ENCODE measurements at regions not wholly inside any gene's neighbourhood (a gene's known extent, or its start where the extent isn't known, plus 50 kb on each side); places are given as distances from the start of the nearest gene placed in this dataset.

- no peak for TF ChIP-seq SP1 (IDR thresholded peaks at IDR 0.05)
- TF ChIP-seq MAX (IDR thresholded peaks at IDR 0.05): no peak
- no peak for TF ChIP-seq RXRA (IDR thresholded peaks at IDR 0.05)
- no peak for TF ChIP-seq EGR1 (IDR thresholded peaks at IDR 0.05; ENCODE audit: low read depth in 2 of 2)
- TF ChIP-seq HNF4G (IDR thresholded peaks at IDR 0.05): no peak
- TF ChIP-seq, protein P1, sequence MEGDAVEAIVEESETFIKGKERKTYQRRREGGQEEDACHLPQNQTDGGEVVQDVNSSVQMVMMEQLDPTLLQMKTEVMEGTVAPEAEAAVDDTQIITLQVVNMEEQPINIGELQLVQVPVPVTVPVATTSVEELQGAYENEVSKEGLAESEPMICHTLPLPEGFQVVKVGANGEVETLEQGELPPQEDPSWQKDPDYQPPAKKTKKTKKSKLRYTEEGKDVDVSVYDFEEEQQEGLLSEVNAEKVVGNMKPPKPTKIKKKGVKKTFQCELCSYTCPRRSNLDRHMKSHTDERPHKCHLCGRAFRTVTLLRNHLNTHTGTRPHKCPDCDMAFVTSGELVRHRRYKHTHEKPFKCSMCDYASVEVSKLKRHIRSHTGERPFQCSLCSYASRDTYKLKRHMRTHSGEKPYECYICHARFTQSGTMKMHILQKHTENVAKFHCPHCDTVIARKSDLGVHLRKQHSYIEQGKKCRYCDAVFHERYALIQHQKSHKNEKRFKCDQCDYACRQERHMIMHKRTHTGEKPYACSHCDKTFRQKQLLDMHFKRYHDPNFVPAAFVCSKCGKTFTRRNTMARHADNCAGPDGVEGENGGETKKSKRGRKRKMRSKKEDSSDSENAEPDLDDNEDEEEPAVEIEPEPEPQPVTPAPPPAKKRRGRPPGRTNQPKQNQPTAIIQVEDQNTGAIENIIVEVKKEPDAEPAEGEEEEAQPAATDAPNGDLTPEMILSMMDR (IDR thresholded peaks at IDR 0.05; ENCODE audit: low read depth, low read length, missing input control): no peak
- no peak for TF ChIP-seq FOXA1 (IDR thresholded peaks at IDR 0.05)
- no peak for TF ChIP-seq REST (IDR thresholded peaks at IDR 0.05)
- no peak for TF ChIP-seq TAF1 (conservative IDR thresholded peaks at IDR 0.05)
- TF ChIP-seq RAD21 (IDR thresholded peaks at IDR 0.05): no peak
- TF ChIP-seq, protein P2, sequence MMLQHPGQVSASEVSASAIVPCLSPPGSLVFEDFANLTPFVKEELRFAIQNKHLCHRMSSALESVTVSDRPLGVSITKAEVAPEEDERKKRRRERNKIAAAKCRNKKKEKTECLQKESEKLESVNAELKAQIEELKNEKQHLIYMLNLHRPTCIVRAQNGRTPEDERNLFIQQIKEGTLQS (IDR thresholded peaks at IDR 0.05): no peak
- no peak for TF ChIP-seq YY1 (IDR thresholded peaks at IDR 0.05)
- no peak for TF ChIP-seq JUND (IDR thresholded peaks at IDR 0.05)
- TF ChIP-seq, protein P3, sequence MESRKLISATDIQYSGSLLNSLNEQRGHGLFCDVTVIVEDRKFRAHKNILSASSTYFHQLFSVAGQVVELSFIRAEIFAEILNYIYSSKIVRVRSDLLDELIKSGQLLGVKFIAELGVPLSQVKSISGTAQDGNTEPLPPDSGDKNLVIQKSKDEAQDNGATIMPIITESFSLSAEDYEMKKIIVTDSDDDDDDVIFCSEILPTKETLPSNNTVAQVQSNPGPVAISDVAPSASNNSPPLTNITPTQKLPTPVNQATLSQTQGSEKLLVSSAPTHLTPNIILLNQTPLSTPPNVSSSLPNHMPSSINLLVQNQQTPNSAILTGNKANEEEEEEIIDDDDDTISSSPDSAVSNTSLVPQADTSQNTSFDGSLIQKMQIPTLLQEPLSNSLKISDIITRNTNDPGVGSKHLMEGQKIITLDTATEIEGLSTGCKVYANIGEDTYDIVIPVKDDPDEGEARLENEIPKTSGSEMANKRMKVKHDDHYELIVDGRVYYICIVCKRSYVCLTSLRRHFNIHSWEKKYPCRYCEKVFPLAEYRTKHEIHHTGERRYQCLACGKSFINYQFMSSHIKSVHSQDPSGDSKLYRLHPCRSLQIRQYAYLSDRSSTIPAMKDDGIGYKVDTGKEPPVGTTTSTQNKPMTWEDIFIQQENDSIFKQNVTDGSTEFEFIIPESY (IDR thresholded peaks at IDR 0.05): no peak
- no peak for TF ChIP-seq HNF4A (conservative IDR thresholded peaks at IDR 0.05)
- no peak for TF ChIP-seq NR2F2 (IDR thresholded peaks at IDR 0.05)
- no peak for TF ChIP-seq FOXA2 (IDR thresholded peaks at IDR 0.05)
- no peak for TF ChIP-seq GABPA (IDR thresholded peaks at IDR 0.05 in 1 of 2, conservative IDR thresholded peaks at IDR 0.05 in 1 of 2)
- no peak for DNase-seq (ENCODE audit: low spot score)
- H3K9ac ChIP-seq (ENCODE audit: low read depth in 1 of 2, low read length in 2 of 2): no peak overlapping the region
- 60% methylated on average over 1 of the region's 1 CpG for WGBS
- peaks cover 0 to 2% (median 0%) of the 10 kb centered on the region in 4 donors for H3K9me3 ChIP-seq (ENCODE audit: control insufficient read depth in 4 of 4, low read length in 3 of 4)
- no peak overlapping the region for H3K4me3 ChIP-seq (ENCODE audit: low read depth in 1 of 3, low read length in 3 of 3)
- peaks cover 0 to 9% (median 0%) of the 10 kb centered on the region in 4 donors for H3K27me3 ChIP-seq (ENCODE audit: control insufficient read depth in 4 of 4, insufficient read depth in 4 of 4, low read length in 3 of 4)
- H3K36me3 ChIP-seq (ENCODE audit: control insufficient read depth in 4 of 4, insufficient read depth in 3 of 4, low read depth in 1 of 4, low read length in 3 of 4): no peaks in the 10 kb centered on the region
- H3K4me1 ChIP-seq (ENCODE audit: control insufficient read depth in 4 of 4, insufficient read depth in 4 of 4, low read length in 3 of 4): peaks cover 0 to 5% (median 0%) of the 10 kb centered on the region in 4 donors
- H3K27ac ChIP-seq (ENCODE audit: low read depth in 1 of 2, low read length in 2 of 2): no peak overlapping the region
Measured at GRCh38 chr7:153383781-153384180, 624.2 kb downstream of the ACTR3B start.

Measured in liver (tissue), 8 donors.